Trophoblast cell (in vitro differentiated cells and primary cell): ENCODE measurements at regions not wholly inside any gene's neighbourhood (a gene's known extent, or its start where the extent isn't known, plus 50 kb on each side); places are given as distances from the start of the nearest gene placed in this dataset.
A peak's percentile ranks its signal among the peaks of the same experiment; 100 is the strongest.

Experiments
- DNase-seq, 2 donors: peaks; one replicate each; pipeline ENCODE4 v3.0.0-alpha.2; 2016
- H2AFZ ChIP-seq: 2 replicates; pipeline ENCODE4 v1.6.1; 2013; ENCODE audit warnings: low read length, moderate library complexity, mild to moderate bottlenecking; ENCODE audit not compliant: insufficient read depth, poor library complexity
- H2AK5ac ChIP-seq: 2 replicates; pipeline ENCODE4 v1.6.1; 2013; ENCODE audit warnings: mild to moderate bottlenecking, low read length
- H2BK120ac ChIP-seq: 2 replicates; pipeline ENCODE4 v1.6.1; 2013; ENCODE audit warnings: low read length, mild to moderate bottlenecking, moderate library complexity; ENCODE audit not compliant: insufficient read depth, poor library complexity
- H2BK12ac ChIP-seq: 2 replicates; pipeline ENCODE4 v1.6.1; 2013; ENCODE audit warnings: mild to moderate bottlenecking, low read length, moderate library complexity
- H2BK5ac ChIP-seq: 2 replicates; pipeline ENCODE4 v1.6.1; 2013; ENCODE audit warnings: low read length, low read depth, moderate library complexity, mild to moderate bottlenecking; ENCODE audit not compliant: poor library complexity
- H3K14ac ChIP-seq: 2 replicates; pipeline ENCODE4 v1.6.1; 2013; ENCODE audit warnings: mild to moderate bottlenecking, low read length
- H3K18ac ChIP-seq: 2 replicates; pipeline ENCODE4 v1.6.1; 2013; ENCODE audit warnings: mild to moderate bottlenecking, low read length
- H3K23ac ChIP-seq: 2 replicates; pipeline ENCODE4 v1.6.1; 2013; ENCODE audit warnings: low read length
- H3K27ac ChIP-seq: 2 replicates; pipeline ENCODE4 v1.5.1; 2013; ENCODE audit warnings: low read depth, mild to moderate bottlenecking, inconsistent platforms, low read length, moderate library complexity
- H3K27me3 ChIP-seq: 2 replicates; pipeline ENCODE4 v1.6.1; 2013; ENCODE audit warnings: inconsistent platforms, mild to moderate bottlenecking, low read length, moderate library complexity; ENCODE audit not compliant: insufficient read depth
- H3K36me3 ChIP-seq, 2 experiments: 1 replicate in 1 of 2; 2 replicates in 1 of 2; pipeline ENCODE4 v1.6.1; 2013; ENCODE audit warnings: low read length in 2 of 2, mild to moderate bottlenecking in 2 of 2, moderate library complexity in 1 of 2; ENCODE audit not compliant: insufficient read depth in 2 of 2, control insufficient read depth in 1 of 2
- H3K4ac ChIP-seq: 2 replicates; pipeline ENCODE4 v1.6.1; 2013; ENCODE audit warnings: low read depth, mild to moderate bottlenecking, low read length, moderate library complexity
- H3K4me1 ChIP-seq, 2 experiments: 1 replicate in 1 of 2; 2 replicates in 1 of 2; pipeline ENCODE4 v1.6.1; 2013; ENCODE audit warnings: low read length in 2 of 2, mild to moderate bottlenecking in 2 of 2, moderate library complexity in 1 of 2; ENCODE audit not compliant: insufficient read depth in 2 of 2, control insufficient read depth in 1 of 2
- H3K4me2 ChIP-seq: 2 replicates; pipeline ENCODE4 v1.6.1; 2013; ENCODE audit warnings: inconsistent platforms, mild to moderate bottlenecking, low read length, moderate library complexity
- H3K4me3 ChIP-seq: 2 replicates; pipeline ENCODE4 v1.5.1; 2013; ENCODE audit warnings: mild to moderate bottlenecking, low read depth, low read length, inconsistent platforms
- H3K79me1 ChIP-seq: one replicate; pipeline ENCODE4 v1.6.1; 2013; ENCODE audit warnings: low read length
- H3K79me2 ChIP-seq: 2 replicates; pipeline ENCODE4 v1.6.1; 2013; ENCODE audit warnings: low read length, mild to moderate bottlenecking; ENCODE audit not compliant: control insufficient read depth, insufficient read depth, poor library complexity
- H3K9ac ChIP-seq: 2 replicates; pipeline ENCODE4 v1.6.1; 2013; ENCODE audit warnings: mild to moderate bottlenecking, low read length
- H3K9me3 ChIP-seq: 2 replicates; pipeline ENCODE4 v1.6.1; 2013; ENCODE audit warnings: low read depth, mild to moderate bottlenecking, control low read depth, inconsistent platforms, low read length; ENCODE audit not compliant: insufficient read depth
- H4K12ac ChIP-seq: 2 replicates; pipeline ENCODE4 v1.6.1; 2013; ENCODE audit warnings: low read depth, mild to moderate bottlenecking, low read length, moderate library complexity
- H4K8ac ChIP-seq: 2 replicates; pipeline ENCODE4 v1.6.1; 2013; ENCODE audit warnings: low read depth, mild to moderate bottlenecking, low read length, moderate library complexity
- H4K91ac ChIP-seq: one replicate; pipeline ENCODE4 v1.6.1; 2013; ENCODE audit warnings: low read depth, mild to moderate bottlenecking, low read length, moderate library complexity
- WGBS: extraction: QIAGEN DNeasy Blood & Tissue Kit; methylation state at CpG from one replicate; pipeline ENCODE4 v1.1.7; 2013; ENCODE audit warnings: missing lambda C conversion rate; ENCODE audit not compliant: insufficient read length, insufficient coverage; ENCODE audit errors: extremely low coverage; 5-methylcytosine and 5-hydroxymethylcytosine counted together

GRCh38 chr3:16658004-16658924 lies 53.0 kb upstream of the DAZL start:
- no peak overlapping the region for H2AK5ac ChIP-seq
- H3K79me1 ChIP-seq, result peaks cover 12% of the 10 kb centered on the region
- no peak overlapping the region for H3K4me3 ChIP-seq
- no peak overlapping the region for H3K23ac ChIP-seq
- no peaks in the 10 kb centered on the region for H3K27me3 ChIP-seq
- H2BK5ac ChIP-seq, result peak overlapping the region; percentile 81
- H4K12ac ChIP-seq, result no peak overlapping the region
- H3K9me3 ChIP-seq, result no peaks in the 10 kb centered on the region
- peak overlapping the region; percentile 86 for H3K27ac ChIP-seq
- DNase-seq, result peak; percentile 16 to 69
- H3K4ac ChIP-seq, result no peak overlapping the region
- H4K91ac ChIP-seq, result peak overlapping the region; percentile 87
- H2BK120ac ChIP-seq, result peak overlapping the region; percentile 98
- H2BK12ac ChIP-seq, result peak overlapping the region; percentile 99
- H3K4me2 ChIP-seq, result no peak overlapping the region
- H3K18ac ChIP-seq, result peak overlapping the region; percentile 79
- peak overlapping the region; percentile 45 for H2AFZ ChIP-seq
- peaks cover 8 to 10% of the 10 kb centered on the region in 2 experiments for H3K4me1 ChIP-seq
- no peak overlapping the region for H3K9ac ChIP-seq
- H3K36me3 ChIP-seq, result no peaks in the 10 kb centered on the region
- peak overlapping the region; percentile 29 for H4K8ac ChIP-seq
- H3K79me2 ChIP-seq, result peaks cover 4% of the 10 kb centered on the region
- peak overlapping the region; percentile 36 for H3K14ac ChIP-seq
- WGBS, result no CpG with 5 or more reads among the region's 8 CpGs

DNA sequence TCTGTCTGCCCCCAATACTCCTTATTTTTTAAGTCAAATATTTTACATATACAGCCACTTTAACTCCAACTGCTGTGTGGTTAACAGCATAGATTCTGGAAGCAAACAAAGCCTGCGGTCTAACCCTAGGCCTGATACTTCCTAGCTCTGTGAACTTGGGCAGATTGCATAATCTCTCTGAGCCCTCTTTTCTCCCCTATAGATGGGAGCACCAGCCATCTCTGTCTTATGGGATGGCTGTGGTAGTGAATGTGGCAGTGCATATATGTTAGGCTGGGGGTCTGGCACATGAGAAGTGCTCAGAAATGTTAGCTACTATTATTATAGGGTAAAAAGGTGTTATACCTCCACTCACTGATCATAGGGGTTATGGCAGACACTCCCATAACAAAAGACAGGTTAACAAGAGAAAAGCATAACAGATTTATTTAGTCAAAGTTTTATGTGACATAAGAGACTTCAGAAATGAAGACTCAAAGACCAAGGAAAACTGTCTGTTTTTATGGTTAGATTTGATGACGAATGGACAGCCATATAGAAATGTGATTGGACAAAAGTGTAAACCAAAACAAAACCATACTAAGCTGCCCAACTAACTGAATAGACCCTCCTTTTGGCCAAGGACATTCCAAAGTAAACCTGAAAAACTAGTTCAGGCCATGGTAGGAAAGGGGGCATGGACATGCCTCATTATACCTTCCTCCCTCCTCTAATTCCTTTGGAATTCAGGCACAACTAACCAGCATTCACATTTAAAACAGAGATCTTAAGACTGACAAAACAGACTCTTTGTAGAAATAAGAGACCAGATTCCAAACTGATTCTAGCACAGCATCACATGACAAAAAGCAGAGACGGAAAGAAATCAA lies 53.9 kb upstream of the DAZL start:
- H3K79me1 ChIP-seq, result peaks cover 15% of the 10 kb centered on the region
- H3K79me2 ChIP-seq, result peaks cover 4% of the 10 kb centered on the region
- H3K4me1 ChIP-seq, result peaks cover 8 to 16% of the 10 kb centered on the region in 2 experiments
- H2BK120ac ChIP-seq, result peak overlapping the region; percentile 98
- DNase-seq, result peak; percentile 57 to 94
- peak overlapping the region; percentile 81 for H2BK5ac ChIP-seq
- H3K23ac ChIP-seq, result no peak overlapping the region
- H3K36me3 ChIP-seq, result no peaks in the 10 kb centered on the region
- H3K4me2 ChIP-seq, result peak overlapping the region; percentile 8
- no peak overlapping the region for H4K12ac ChIP-seq
- WGBS, result no CpG with 5 or more reads among the region's 3 CpGs
- H3K4ac ChIP-seq, result no peak overlapping the region
- peak overlapping the region; percentile 26 for H2AK5ac ChIP-seq
- peak overlapping the region; percentile 45 for H2AFZ ChIP-seq
- H3K4me3 ChIP-seq, result no peak overlapping the region
- H3K9ac ChIP-seq, result no peak overlapping the region
- H4K8ac ChIP-seq, result peak overlapping the region; percentile 29
- peak overlapping the region; percentile 36 for H3K14ac ChIP-seq
- H2BK12ac ChIP-seq, result peak overlapping the region; percentile 99
- peak overlapping the region; percentile 86 for H3K27ac ChIP-seq
- H3K9me3 ChIP-seq, result no peaks in the 10 kb centered on the region
- H4K91ac ChIP-seq, result peak overlapping the region; percentile 87
- H3K27me3 ChIP-seq, result no peaks in the 10 kb centered on the region
- H3K18ac ChIP-seq, result peak overlapping the region; percentile 79

- Histone ChIP-seq H2BK12ac (peak overlapping the region; percentile 80), H2BK5ac (no peak overlapping the region), H3K9ac (no peak overlapping the region), H3K27ac (peak overlapping the region; percentile 71), H3K4me3 (no peak overlapping the region), H3K79me1 (peaks cover 31% of the 10 kb centered on the region), H3K18ac (no peak overlapping the region), H3K4me2 (no peak overlapping the region), H3K14ac (peak overlapping the region; percentile 84), H4K12ac (no peak overlapping the region), H3K79me2 (no peaks in the 10 kb centered on the region), H3K4me1 (peaks cover 10 to 21% of the 10 kb centered on the region in 2 experiments), H2AK5ac (no peak overlapping the region), H3K4ac (peak overlapping the region; percentile 60), H2BK120ac (peak overlapping the region; percentile 87), H3K9me3 (no peaks in the 10 kb centered on the region), H3K23ac (no peak overlapping the region), H4K8ac (peak overlapping the region; percentile 32), H4K91ac (peak overlapping the region; percentile 72), H3K27me3 (no peaks in the 10 kb centered on the region), H3K36me3 (no peaks in the 10 kb centered on the region), H2AFZ (no peak overlapping the region)
- no peak for DNase-seq
- whole genome bisulfite sequencing, result no CpG with 5 or more reads among the region's 8 CpGs
Observed at GRCh38 chr3:16663854-16664712, 58.9 kb upstream of the DAZL start.
